ENCODE measurements at regions not wholly inside any gene's neighbourhood (a gene's known extent, or its start where the extent isn't known, plus 50 kb on each side); places are given as distances from the start of the nearest gene placed in this dataset.

DNA sequence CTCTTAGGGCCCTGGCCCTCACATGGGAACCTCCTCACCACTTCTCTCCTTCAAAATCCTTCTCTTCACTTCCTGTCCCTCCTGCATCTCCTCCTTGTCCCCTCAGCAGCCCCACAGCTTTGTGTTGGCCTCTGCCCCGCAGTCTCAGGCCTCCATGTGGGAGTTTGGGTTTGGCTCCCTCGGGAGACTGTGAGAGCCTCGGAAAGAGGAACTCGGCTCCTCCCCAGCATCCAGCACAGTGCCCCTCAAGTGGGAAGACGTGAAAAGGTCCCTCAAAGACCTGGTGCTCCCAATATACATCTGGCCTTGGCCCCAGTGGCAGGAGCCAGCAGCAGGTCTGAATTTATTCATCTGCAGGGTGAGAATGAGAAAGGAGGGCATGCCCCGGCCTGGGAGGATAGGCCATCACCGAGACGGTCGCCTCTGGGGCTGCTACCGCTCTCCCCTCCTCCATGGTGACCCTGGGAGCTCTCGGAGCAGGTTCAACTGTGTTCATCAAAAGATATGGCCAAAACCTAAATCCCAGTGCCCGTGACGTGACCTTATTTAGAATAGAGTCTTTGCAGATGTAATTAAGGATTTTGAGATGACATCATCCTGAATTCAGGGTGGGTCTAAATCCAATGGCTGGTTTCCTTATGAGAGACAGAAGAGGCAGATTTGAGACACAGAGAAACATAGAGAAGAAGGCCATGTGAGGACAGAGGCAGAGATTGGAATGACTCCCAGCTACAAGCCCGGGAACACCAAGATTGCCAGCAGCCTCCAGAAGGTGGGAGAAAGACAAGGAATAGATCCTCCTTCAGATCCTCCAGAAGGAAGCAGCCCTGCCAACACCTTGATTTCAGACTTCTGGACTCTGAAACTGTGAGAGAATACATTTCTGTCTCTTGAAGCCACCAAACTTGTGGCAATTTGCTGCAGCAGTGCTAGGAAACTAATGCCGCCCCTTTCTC, 135.1 kb downstream of the MRM1 start:
- Histone ChIP-seq H3K9me3 (ENCODE audit: insufficient read depth, low read depth, low read length) (no peaks in the 10 kb centered on the region), H2AFZ (ENCODE audit: low read depth, low read length) (no peak overlapping the region), H3K9ac (ENCODE audit: low read length) (no peak overlapping the region), H3K27me3 (ENCODE audit: insufficient read depth, low read length) (peaks cover 11% of the 10 kb centered on the region), H3K4me3 (ENCODE audit: insufficient read depth, low read depth, low read length) (no peak overlapping the region), H3K27ac (ENCODE audit: low read depth, low read length) (no peak overlapping the region), H3K79me2 (ENCODE audit: insufficient read depth, low read length) (no peaks in the 10 kb centered on the region), H3K4me1 (ENCODE audit: insufficient read depth, low read length) (no peaks in the 10 kb centered on the region), H4K20me1 (ENCODE audit: insufficient read depth, low read length) (no peaks in the 10 kb centered on the region), H3K4me2 (ENCODE audit: low read length) (no peak overlapping the region), H3K36me3 (ENCODE audit: insufficient read depth, low read length) (no peaks in the 10 kb centered on the region)
- Mint-ChIP-seq H3K27ac (ENCODE audit: unreplicated experiment) (no peak overlapping the region), H3K4me1 (ENCODE audit: low read depth, unreplicated experiment) (no peaks in the 10 kb centered on the region), H3K36me3 (ENCODE audit: low read depth, unreplicated experiment) (peaks cover 2% of the 10 kb centered on the region), H3K27me3 (ENCODE audit: low read depth, unreplicated experiment) (peaks cover 73% of the 10 kb centered on the region), H3K4me3 (ENCODE audit: unreplicated experiment) (no peak overlapping the region), H3K9me3 (ENCODE audit: unreplicated experiment) (peaks cover 5% of the 10 kb centered on the region)
- no peak for DNase-seq (ENCODE audit: low read depth)
- no peak for TF ChIP-seq EZH2 (IDR thresholded peaks at IDR 0.05; ENCODE audit: insufficient read depth, low read length)
- TF ChIP-seq, protein P1, sequence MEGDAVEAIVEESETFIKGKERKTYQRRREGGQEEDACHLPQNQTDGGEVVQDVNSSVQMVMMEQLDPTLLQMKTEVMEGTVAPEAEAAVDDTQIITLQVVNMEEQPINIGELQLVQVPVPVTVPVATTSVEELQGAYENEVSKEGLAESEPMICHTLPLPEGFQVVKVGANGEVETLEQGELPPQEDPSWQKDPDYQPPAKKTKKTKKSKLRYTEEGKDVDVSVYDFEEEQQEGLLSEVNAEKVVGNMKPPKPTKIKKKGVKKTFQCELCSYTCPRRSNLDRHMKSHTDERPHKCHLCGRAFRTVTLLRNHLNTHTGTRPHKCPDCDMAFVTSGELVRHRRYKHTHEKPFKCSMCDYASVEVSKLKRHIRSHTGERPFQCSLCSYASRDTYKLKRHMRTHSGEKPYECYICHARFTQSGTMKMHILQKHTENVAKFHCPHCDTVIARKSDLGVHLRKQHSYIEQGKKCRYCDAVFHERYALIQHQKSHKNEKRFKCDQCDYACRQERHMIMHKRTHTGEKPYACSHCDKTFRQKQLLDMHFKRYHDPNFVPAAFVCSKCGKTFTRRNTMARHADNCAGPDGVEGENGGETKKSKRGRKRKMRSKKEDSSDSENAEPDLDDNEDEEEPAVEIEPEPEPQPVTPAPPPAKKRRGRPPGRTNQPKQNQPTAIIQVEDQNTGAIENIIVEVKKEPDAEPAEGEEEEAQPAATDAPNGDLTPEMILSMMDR (IDR thresholded peaks at IDR 0.05; ENCODE audit: insufficient read depth, low read depth, low read length), result no peak
- FAIRE-seq, result no peak

DNA sequence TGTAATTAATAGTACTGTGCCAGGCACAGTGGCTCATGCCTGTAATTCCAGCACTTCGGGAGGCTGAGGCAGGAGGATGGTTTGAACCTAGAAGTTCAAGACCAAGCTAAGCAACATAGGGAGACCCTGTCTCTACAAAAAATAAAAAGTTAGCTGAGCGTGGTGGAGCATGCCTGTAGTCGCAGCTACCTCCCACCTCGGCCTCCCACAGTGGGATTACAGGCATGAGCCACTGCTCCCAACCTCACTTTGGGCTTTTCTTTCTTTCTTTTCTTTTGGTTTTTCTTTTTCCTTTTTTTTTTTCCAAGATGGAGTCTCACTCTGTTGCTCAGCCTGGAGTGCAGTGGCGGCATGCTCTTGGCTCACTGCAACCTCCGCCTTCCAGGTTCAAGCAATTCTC, 137.8 kb downstream of the MRM1 start:
- no peaks in the 10 kb centered on the region for H3K79me2 ChIP-seq (ENCODE audit: insufficient read depth, low read length)
- Mint-ChIP-seq H3K27me3 (ENCODE audit: low read depth, unreplicated experiment) (peaks cover 69% of the 10 kb centered on the region), H3K27ac (ENCODE audit: unreplicated experiment) (no peak overlapping the region), H3K36me3 (ENCODE audit: low read depth, unreplicated experiment) (peaks cover 2% of the 10 kb centered on the region), H3K4me1 (ENCODE audit: low read depth, unreplicated experiment) (no peaks in the 10 kb centered on the region), H3K4me3 (ENCODE audit: unreplicated experiment) (no peak overlapping the region), H3K9me3 (ENCODE audit: unreplicated experiment) (peaks cover 7% of the 10 kb centered on the region)
- H3K9ac ChIP-seq (ENCODE audit: low read length), result no peak overlapping the region
- no peak overlapping the region for H3K4me3 ChIP-seq (ENCODE audit: insufficient read depth, low read depth, low read length)
- H3K9me3 ChIP-seq (ENCODE audit: insufficient read depth, low read depth, low read length), result no peaks in the 10 kb centered on the region
- no peaks in the 10 kb centered on the region for H3K27me3 ChIP-seq (ENCODE audit: insufficient read depth, low read length)
- H2AFZ ChIP-seq (ENCODE audit: low read depth, low read length), result no peak overlapping the region
- H3K27ac ChIP-seq (ENCODE audit: low read depth, low read length), result no peak overlapping the region
- DNase-seq (ENCODE audit: low read depth), result no peak
- H3K36me3 ChIP-seq (ENCODE audit: insufficient read depth, low read length), result no peaks in the 10 kb centered on the region
- H3K4me2 ChIP-seq (ENCODE audit: low read length), result no peak overlapping the region
- TF ChIP-seq EZH2 (IDR thresholded peaks at IDR 0.05; ENCODE audit: insufficient read depth, low read length), result no peak
- no peaks in the 10 kb centered on the region for H3K4me1 ChIP-seq (ENCODE audit: insufficient read depth, low read length)
- H4K20me1 ChIP-seq (ENCODE audit: insufficient read depth, low read length), result no peaks in the 10 kb centered on the region
- FAIRE-seq, result no peak

DNA sequence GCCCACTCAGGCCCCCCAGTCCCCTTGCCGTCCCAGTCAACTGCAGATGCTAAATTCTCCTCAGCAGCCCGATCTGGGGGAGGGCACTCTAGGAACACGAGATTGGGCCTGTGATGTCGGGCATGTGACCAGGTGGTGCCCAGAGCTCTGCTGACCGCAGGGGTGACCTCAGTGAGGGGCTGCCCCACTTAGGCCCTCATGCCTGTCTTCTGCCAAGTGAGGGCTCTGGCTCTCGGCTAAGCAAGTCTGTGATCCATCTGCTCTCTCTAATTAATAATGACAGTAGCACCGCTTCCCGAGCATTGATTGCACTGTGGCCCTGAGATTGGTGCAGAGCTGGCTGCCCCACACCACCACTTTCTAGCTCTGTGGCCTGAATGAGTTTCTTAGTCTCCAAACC, 138.8 kb downstream of the MRM1 start:
- Histone ChIP-seq H3K79me2 (ENCODE audit: insufficient read depth, low read length) (no peaks in the 10 kb centered on the region), H3K4me1 (ENCODE audit: insufficient read depth, low read length) (no peaks in the 10 kb centered on the region), H3K9ac (ENCODE audit: low read length) (no peak overlapping the region), H3K4me3 (ENCODE audit: insufficient read depth, low read depth, low read length) (no peak overlapping the region), H3K36me3 (ENCODE audit: insufficient read depth, low read length) (no peaks in the 10 kb centered on the region), H4K20me1 (ENCODE audit: insufficient read depth, low read length) (no peaks in the 10 kb centered on the region), H3K9me3 (ENCODE audit: insufficient read depth, low read depth, low read length) (no peaks in the 10 kb centered on the region), H3K27me3 (ENCODE audit: insufficient read depth, low read length) (peaks cover 1% of the 10 kb centered on the region), H2AFZ (ENCODE audit: low read depth, low read length) (no peak overlapping the region), H3K4me2 (ENCODE audit: low read length) (no peak overlapping the region), H3K27ac (ENCODE audit: low read depth, low read length) (no peak overlapping the region)
- no peak for FAIRE-seq
- Mint-ChIP-seq H3K4me3 (ENCODE audit: unreplicated experiment) (no peak overlapping the region), H3K4me1 (ENCODE audit: low read depth, unreplicated experiment) (no peaks in the 10 kb centered on the region), H3K36me3 (ENCODE audit: low read depth, unreplicated experiment) (peaks cover 2% of the 10 kb centered on the region), H3K27ac (ENCODE audit: unreplicated experiment) (no peak overlapping the region), H3K27me3 (ENCODE audit: low read depth, unreplicated experiment) (peaks cover 60% of the 10 kb centered on the region), H3K9me3 (ENCODE audit: unreplicated experiment) (peaks cover 7% of the 10 kb centered on the region)
- no peak for TF ChIP-seq EZH2 (IDR thresholded peaks at IDR 0.05; ENCODE audit: insufficient read depth, low read length)
- TF ChIP-seq, protein P1 (IDR thresholded peaks at IDR 0.05; ENCODE audit: insufficient read depth, low read depth, low read length), result no peak
- DNase-seq (ENCODE audit: low read depth), result no peak
